ENCODE measurements at regions not wholly inside any gene's neighbourhood (a gene's known extent, or its start where the extent isn't known, plus 50 kb on each side); places are given as distances from the start of the nearest gene placed in this dataset.
A peak's percentile ranks its signal among the peaks of the same experiment; 100 is the strongest.

DNA sequence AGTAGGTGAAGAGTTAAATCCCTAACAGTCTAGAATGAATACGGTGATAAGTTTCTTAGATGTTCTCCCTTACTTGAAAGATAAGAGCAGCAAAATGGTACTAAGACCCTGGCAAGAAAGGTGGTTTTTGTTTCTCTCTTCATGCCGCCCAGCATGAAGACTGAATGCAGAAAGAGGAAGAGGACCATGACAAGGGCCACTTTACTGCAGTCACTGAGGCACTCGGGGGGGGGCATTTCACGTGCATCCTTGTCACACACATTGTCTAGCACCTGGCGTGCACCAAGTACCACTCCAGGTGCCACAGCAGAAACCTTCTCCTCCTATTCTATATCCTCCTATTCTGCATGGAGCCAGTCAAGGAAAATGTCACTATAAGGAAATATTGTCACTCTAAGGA is 222.0 kb downstream of the TOMM20 start:
- DNase-seq = no peak

DNA sequence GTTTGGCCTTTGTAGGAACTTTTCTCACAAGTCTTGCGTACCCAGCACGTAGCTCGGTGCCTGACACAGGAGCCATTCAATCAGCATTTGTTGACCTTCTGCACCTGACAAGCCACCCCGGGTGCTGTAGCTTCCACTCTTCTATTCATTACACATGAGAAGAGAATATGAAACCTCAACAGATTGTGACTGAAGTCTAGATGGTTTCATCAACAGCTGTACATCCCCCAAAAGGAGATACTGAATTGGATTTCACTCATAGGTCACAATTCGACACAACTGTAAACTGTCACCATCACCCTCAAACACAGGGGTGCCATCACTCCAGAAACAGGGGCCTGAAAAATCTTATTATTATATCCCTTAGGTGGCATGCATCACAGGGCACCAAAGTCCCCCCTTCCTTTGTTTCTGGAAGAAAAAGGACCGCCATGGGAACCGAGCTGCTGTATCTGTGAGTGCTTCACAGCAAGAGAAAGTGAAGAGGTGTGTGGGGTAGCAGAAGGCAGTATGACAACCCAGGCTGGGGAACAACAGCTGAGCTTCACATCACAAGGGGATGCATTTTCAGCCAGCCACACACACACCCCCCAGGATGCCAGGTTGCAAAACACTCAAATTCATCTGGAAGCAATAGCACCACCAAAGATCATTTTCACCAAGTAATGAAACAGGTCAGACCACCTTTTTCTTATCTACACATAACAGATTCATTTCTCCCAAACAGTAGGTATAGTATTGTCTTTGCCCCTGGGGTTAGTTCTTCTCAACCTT is 225.7 kb downstream of the TOMM20 start:
- peaks cover 13 to 40% (median 30%) of the 10 kb centered on the region in 9 donors for H3K4me1 ChIP-seq
- intact Hi-C loops (cut with DNase I) = no loop called here
- no peaks in the 10 kb centered on the region for H3K9me3 ChIP-seq
- H3K27ac ChIP-seq = no peak overlapping the region
- no peak overlapping the region for H3K4me3 ChIP-seq
- ATAC-seq = no peak
- 96 to 99% methylated on average over 7 of the region's 7 CpGs for WGBS, 2 donors
- TF ChIP-seq, protein P1, sequence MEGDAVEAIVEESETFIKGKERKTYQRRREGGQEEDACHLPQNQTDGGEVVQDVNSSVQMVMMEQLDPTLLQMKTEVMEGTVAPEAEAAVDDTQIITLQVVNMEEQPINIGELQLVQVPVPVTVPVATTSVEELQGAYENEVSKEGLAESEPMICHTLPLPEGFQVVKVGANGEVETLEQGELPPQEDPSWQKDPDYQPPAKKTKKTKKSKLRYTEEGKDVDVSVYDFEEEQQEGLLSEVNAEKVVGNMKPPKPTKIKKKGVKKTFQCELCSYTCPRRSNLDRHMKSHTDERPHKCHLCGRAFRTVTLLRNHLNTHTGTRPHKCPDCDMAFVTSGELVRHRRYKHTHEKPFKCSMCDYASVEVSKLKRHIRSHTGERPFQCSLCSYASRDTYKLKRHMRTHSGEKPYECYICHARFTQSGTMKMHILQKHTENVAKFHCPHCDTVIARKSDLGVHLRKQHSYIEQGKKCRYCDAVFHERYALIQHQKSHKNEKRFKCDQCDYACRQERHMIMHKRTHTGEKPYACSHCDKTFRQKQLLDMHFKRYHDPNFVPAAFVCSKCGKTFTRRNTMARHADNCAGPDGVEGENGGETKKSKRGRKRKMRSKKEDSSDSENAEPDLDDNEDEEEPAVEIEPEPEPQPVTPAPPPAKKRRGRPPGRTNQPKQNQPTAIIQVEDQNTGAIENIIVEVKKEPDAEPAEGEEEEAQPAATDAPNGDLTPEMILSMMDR (IDR thresholded peaks at IDR 0.05) = no peak
- H3K27me3 ChIP-seq = no peaks in the 10 kb centered on the region
- DNase-seq = no peak
- H3K36me3 ChIP-seq = no peaks in the 10 kb centered on the region

More for the DNA sequence above, 222.0 kb downstream of the TOMM20 start:
- intact Hi-C loops (cut with DNase I) = no loop called here
- H3K36me3 ChIP-seq = no peaks in the 10 kb centered on the region
- WGBS, 2 donors = 88 to 89% methylated on average over 5 of the region's 5 CpGs
- no peaks in the 10 kb centered on the region for H3K27me3 ChIP-seq
- TF ChIP-seq, protein P1 (IDR thresholded peaks at IDR 0.05) = no peak
- no peak overlapping the region for H3K4me3 ChIP-seq
- ATAC-seq = no peak
- peaks cover 0 to 40% (median 25%) of the 10 kb centered on the region in 9 donors for H3K4me1 ChIP-seq
- H3K27ac ChIP-seq = peak overlapping the region in 1 of 10 donors; percentile 60
- H3K9me3 ChIP-seq = no peaks in the 10 kb centered on the region

DNA sequence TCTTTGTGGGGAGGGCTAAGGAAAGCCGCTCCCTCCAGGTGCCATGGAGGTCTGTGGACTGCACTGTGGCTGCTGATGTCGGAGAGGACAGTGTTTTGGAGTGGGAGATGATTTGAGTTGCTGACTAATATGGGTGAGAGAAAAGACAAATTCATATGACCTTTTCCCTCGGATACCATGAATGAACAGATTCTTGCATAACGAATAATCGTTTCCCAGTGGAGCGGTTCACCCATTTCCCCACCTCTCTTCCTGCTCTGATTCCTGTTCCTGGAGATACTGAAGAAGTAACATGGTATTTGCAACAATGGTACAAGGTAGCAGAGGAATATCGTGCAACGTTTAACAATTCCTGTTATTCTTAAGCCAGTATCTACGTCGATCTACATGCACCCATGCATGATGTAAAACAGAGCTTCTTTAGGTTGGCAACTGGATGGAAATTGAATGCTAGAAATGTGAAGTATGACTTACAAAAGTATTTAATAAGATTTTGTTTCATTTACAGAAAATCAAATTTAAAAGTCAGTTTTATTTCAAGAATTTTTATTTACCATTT is 227.1 kb downstream of the TOMM20 start:
- Histone ChIP-seq H3K4me1 (peaks cover 15 to 43% (median 20%) of the 10 kb centered on the region in 9 donors), H3K36me3 (no peaks in the 10 kb centered on the region), H3K9me3 (no peaks in the 10 kb centered on the region), H3K27ac (no peak overlapping the region), H3K27me3 (no peaks in the 10 kb centered on the region), H3K4me3 (no peak overlapping the region)
- WGBS, 2 donors = 78 to 89% methylated on average over 10 of the region's 10 CpGs
- TF ChIP-seq, protein P1 (IDR thresholded peaks at IDR 0.05) = no peak
- ATAC-seq (no peak), DNase-seq (no peak)
- intact Hi-C loops (cut with DNase I) = no loop called here

DNA sequence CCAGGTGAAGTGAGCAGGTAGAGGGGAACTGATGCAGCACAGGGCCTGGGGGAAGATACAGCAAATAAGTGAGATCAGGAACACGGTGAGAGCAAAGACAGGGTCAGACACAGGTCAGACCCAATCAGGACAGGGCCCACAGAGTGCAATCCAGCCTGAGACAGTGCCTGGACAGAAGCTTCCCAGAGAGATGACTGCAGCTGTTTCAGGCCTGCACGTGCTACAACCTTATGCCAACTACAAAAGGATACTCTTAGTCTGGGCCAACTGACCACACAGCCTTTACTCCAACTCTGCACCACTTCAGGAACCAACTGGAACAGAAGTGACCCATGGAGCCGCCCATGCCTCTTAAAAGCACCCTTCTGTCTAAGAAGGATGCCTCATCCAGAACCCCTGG is 228.0 kb downstream of the TOMM20 start:
- peak overlapping the region in 6 of 10 donors; percentile 64 to 87 (median 84) for H3K27ac ChIP-seq
- H3K36me3 ChIP-seq = no peaks in the 10 kb centered on the region
- H3K9me3 ChIP-seq = no peaks in the 10 kb centered on the region
- 84 to 88% methylated on average over 3 of the region's 3 CpGs for WGBS, 2 donors
- H3K4me1 ChIP-seq = peaks cover 15 to 43% (median 20%) of the 10 kb centered on the region in 9 donors
- H3K27me3 ChIP-seq = no peaks in the 10 kb centered on the region
- TF ChIP-seq, protein P1 (IDR thresholded peaks at IDR 0.05) = no peak
- no peak overlapping the region for H3K4me3 ChIP-seq
- DNase-seq (no peak), ATAC-seq (no peak)
- intact Hi-C loops (cut with DNase I) = no loop called here

Data from heart right ventricle (tissue), 16 donors.